Ascending aorta (tissue), 2 donors: ENCODE measurements at regions not wholly inside any gene's neighbourhood (a gene's known extent, or its start where the extent isn't known, plus 50 kb on each side); places are given as distances from the start of the nearest gene placed in this dataset.

Experiments used
- DNase-seq, 2 donors: peaks; one replicate each; pipeline ENCODE4 v3.0.0-alpha.2; 2019; ENCODE audit warnings: low spot score in 2 of 2
- H3K27ac ChIP-seq, 2 donors: fragments of 200-600 bp; sonication (generic); one replicate each; pipeline ENCODE4 v1.5.1; 2016 to 2017; ENCODE audit warnings: mild to moderate bottlenecking in 1 of 2
- H3K27me3 ChIP-seq: fragments of 200-600 bp; sonication (generic); one replicate; pipeline ENCODE4 v1.5.1; 2017
- H3K36me3 ChIP-seq, 2 donors: fragments of 200-600 bp; sonication (generic); one replicate each; pipeline ENCODE4 v1.5.1; 2016
- H3K4me1 ChIP-seq, 2 donors: fragments of 200-600 bp; sonication (generic); one replicate each; pipeline ENCODE4 v1.5.1; 2016 to 2017; ENCODE audit warnings: mild to moderate bottlenecking in 1 of 2
- H3K4me3 ChIP-seq, 2 donors: fragments of 200-600 bp; sonication (generic); one replicate each; pipeline ENCODE4 v1.5.1; 2016 to 2017; ENCODE audit warnings: mild to moderate bottlenecking in 1 of 2
- H3K9me3 ChIP-seq, 2 donors: fragments of 200-600 bp; sonication (generic); one replicate each; pipeline ENCODE4 v1.5.1; 2016
- intact Hi-C: fragments of 100-400 bp; cut with DNase I; formaldehyde crosslinking; loops from one replicate; pipeline ENCODE4 v1.15.1; 2023
- TF ChIP-seq, protein P1 (sequence below), 3 experiments: fragments of 200-600 bp in 2 of 3; fragments of 450-650 bp in 1 of 3; sonication (generic) in 2 of 3; IDR thresholded peaks; one replicate each; pipeline ENCODE4 v1.5.1; 2016 to 2019; ENCODE audit warnings: antibody characterized with exemption in 3 of 3, mild to moderate bottlenecking in 1 of 3, moderate library complexity in 1 of 3

DNA sequence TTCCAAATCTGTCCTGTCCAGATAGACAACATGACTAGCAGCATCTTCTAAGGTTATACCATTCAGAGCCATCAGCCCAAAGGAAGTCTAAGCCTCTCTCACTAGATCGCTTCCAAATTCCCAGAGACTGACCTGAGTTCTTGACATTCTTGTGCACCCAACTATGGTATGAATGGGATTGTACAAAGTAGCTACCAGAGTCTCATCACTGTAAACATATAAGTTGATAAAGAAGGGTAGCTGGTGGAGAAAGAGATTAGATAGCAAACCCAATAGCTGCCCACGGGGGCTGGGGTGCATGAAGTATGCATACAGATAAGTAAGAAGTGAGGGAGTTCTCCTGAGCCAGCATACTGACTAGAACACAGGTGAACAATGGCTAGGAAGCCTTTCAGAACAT lies 180.0 kb downstream of the PLPP3 start:
- DNase-seq, result no peak
- intact Hi-C loops, result no loop called here
- no peaks in the 10 kb centered on the region for H3K9me3 ChIP-seq
- no peak overlapping the region for H3K4me3 ChIP-seq
- no peaks in the 10 kb centered on the region for H3K36me3 ChIP-seq
- no peaks in the 10 kb centered on the region for H3K27me3 ChIP-seq
- H3K4me1 ChIP-seq, result peaks cover 0 to 1% of the 10 kb centered on the region in 2 donors
- H3K27ac ChIP-seq, result no peak overlapping the region
- TF ChIP-seq, protein P1, sequence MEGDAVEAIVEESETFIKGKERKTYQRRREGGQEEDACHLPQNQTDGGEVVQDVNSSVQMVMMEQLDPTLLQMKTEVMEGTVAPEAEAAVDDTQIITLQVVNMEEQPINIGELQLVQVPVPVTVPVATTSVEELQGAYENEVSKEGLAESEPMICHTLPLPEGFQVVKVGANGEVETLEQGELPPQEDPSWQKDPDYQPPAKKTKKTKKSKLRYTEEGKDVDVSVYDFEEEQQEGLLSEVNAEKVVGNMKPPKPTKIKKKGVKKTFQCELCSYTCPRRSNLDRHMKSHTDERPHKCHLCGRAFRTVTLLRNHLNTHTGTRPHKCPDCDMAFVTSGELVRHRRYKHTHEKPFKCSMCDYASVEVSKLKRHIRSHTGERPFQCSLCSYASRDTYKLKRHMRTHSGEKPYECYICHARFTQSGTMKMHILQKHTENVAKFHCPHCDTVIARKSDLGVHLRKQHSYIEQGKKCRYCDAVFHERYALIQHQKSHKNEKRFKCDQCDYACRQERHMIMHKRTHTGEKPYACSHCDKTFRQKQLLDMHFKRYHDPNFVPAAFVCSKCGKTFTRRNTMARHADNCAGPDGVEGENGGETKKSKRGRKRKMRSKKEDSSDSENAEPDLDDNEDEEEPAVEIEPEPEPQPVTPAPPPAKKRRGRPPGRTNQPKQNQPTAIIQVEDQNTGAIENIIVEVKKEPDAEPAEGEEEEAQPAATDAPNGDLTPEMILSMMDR (IDR thresholded peaks at IDR 0.05), result no peak

DNA sequence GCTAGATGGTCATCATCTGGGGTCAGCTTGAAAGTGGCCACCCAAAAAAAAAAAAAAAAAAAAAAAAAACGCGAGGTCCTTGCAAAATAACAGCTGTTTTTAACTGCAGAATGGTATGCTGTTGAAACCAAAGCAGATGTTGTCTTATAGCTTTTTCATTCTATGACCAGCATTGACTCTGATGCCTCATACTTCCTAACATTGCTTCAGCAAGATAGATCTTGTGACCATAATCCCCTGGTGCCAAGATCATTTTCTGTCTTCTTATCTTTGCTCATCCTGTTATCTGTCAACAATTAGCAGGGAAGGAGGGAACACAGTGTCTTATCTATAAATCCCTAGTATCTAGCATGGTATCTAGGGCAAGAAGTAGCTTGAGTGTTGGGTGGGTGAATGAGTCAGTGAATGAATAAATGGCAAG lies 181.5 kb downstream of the PLPP3 start:
- intact Hi-C loops, result no loop called here
- H3K27ac ChIP-seq, result no peak overlapping the region
- no peak for DNase-seq

DNA sequence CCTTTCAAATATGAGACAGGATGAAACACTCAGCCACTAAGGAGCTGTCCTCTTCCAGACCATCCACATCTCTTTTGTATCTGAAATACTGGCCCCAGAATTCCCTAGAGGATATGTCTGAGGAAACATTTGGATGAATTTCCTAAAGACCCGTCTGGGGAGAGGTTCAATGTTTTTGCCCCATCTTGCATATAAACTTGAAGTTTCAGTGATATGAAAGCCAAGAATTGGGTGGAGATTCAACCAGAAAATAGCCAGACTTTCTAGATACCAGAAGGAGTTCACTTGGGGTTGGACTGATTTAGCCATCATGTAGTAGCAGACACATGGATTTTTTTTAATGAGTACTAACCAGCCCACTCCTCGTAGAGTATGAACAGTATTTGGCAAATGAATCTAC lies 182.0 kb downstream of the PLPP3 start:
- no peak overlapping the region for H3K4me3 ChIP-seq
- H3K9me3 ChIP-seq, result no peaks in the 10 kb centered on the region
- TF ChIP-seq, protein P1 (IDR thresholded peaks at IDR 0.05), result no peak
- no peak overlapping the region for H3K27ac ChIP-seq
- no peaks in the 10 kb centered on the region for H3K4me1 ChIP-seq
- no peaks in the 10 kb centered on the region for H3K36me3 ChIP-seq
- no peaks in the 10 kb centered on the region for H3K27me3 ChIP-seq
- no peak for DNase-seq
- intact Hi-C loops, result no loop called here

More for the DNA sequence above, 181.5 kb downstream of the PLPP3 start:
- no peaks in the 10 kb centered on the region for H3K4me1 ChIP-seq
- H3K9me3 ChIP-seq, result no peaks in the 10 kb centered on the region
- H3K4me3 ChIP-seq, result no peak overlapping the region
- no peaks in the 10 kb centered on the region for H3K36me3 ChIP-seq
- H3K27me3 ChIP-seq, result no peaks in the 10 kb centered on the region
- TF ChIP-seq, protein P1 (IDR thresholded peaks at IDR 0.05), result no peak

DNA sequence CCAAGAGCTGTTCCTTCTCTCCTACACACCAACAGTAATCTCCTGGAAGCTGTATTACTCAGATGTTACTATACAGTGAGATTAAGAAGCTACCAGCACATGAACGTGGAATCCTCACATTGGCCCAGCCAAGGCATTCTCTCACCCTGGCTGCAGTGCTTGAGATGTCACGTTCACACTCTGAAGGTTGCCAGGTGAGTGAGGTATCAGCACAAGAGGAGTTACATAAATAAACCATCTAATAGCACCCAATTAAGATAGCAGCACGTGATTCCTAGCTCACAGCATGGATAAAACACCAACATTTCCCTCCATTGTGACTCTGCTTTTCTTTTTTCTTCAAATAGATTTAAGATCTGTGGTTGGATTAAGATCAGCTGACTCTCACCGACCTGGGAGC lies 182.8 kb downstream of the PLPP3 start:
- intact Hi-C loops, result no loop called here
- Histone ChIP-seq H3K36me3 (no peaks in the 10 kb centered on the region), H3K9me3 (no peaks in the 10 kb centered on the region), H3K27me3 (no peaks in the 10 kb centered on the region), H3K27ac (no peak overlapping the region), H3K4me3 (no peak overlapping the region), H3K4me1 (no peaks in the 10 kb centered on the region)
- TF ChIP-seq, protein P1 (IDR thresholded peaks at IDR 0.05), result no peak
- no peak for DNase-seq

DNA sequence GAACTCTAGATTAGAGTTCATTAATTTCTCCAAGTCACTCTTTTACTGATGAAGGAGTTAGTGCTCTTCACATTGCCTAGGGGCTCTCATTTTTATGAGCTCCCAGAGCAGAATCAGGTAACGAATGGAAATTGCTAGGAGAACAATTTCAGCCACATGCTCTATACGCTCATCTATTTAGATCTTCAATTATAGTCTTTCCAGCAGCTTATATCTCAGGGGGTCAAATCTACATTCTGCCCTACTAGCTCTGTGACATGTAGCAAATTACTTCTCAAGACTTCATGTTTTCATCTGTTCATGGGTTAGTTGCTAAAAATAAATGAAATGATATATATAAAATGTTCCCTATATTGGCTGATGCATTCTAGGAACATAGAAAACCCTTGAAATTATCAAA lies 183.6 kb downstream of the PLPP3 start:
- TF ChIP-seq, protein P1 (IDR thresholded peaks at IDR 0.05), result no peak
- Histone ChIP-seq H3K27ac (no peak overlapping the region), H3K4me1 (no peaks in the 10 kb centered on the region), H3K4me3 (no peak overlapping the region), H3K27me3 (no peaks in the 10 kb centered on the region), H3K36me3 (no peaks in the 10 kb centered on the region), H3K9me3 (no peaks in the 10 kb centered on the region)
- DNase-seq, result no peak
- intact Hi-C loops, result no loop called here

DNA sequence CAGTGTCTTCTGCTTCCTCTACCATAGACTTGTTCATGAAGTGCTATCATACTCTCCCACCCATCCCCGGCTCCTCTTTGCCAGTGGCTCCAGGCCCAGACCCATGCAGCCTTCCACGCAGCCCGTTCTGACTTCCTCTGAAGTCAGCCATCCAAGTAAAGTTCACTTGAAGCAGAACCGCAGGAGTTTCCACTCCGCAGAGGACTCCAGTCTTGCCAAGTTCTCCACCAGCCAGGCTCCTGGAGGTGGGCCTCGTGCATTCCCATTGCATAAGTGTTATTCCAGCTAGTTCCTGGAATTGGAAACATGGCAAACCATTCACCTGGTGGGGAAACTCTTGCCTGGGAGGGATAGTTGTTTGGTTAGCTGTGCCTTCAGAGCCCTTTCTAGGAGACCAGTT lies 185.1 kb downstream of the PLPP3 start:
- Histone ChIP-seq H3K27me3 (no peaks in the 10 kb centered on the region), H3K27ac (peak overlapping the region in 1 of 2 donors; percentile 44), H3K9me3 (no peaks in the 10 kb centered on the region), H3K36me3 (no peaks in the 10 kb centered on the region), H3K4me3 (no peak overlapping the region), H3K4me1 (no peaks in the 10 kb centered on the region)
- intact Hi-C loops, result no loop called here
- DNase-seq, result no peak
- TF ChIP-seq, protein P1 (IDR thresholded peaks at IDR 0.05), result no peak
